GM18520 (cell line): ENCODE measurements at regions not wholly inside any gene's neighbourhood (a gene's known extent, or its start where the extent isn't known, plus 50 kb on each side); places are given as distances from the start of the nearest gene placed in this dataset.

ENCODE experiments used
- ATAC-seq: cut with Tn5 transposase; IDR thresholded peaks from one replicate; pipeline ENCODE4 v1.9.1; 2021; ENCODE audit not compliant: unreplicated experiment

DNA sequence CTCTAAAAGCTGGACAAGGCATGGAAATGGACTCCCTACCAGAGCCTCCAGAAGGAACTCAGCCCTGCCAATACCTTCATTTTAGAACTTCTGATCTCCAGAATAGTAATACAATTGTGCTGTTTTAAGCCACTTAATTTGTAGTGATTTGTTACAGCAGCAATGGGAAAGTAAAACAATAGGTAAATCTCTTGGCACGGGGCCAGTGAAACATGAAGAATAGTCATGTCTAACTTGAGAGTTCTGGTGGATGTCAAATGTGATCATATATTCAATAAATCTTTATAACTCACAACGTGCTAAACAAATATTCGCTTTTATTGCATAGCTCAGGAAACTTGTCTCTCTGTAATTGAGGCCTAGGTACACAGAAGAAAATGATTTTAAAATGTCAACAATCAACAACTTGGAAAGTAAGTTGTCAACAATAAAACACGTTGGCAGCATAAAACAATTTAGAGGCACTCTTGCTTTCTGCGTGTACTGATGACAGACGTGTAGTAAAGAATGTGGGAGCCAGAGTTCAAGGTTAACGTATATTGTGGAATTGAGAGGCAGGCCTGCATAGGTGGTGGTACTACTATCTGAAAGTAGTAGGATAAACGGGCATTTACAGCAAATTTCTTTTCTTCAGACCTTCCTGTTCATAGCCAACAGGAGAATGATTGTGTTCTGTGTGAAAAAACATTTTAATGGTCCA, 140.5 kb upstream of the OPRM1 start:
- no peak for ATAC-seq

DNA sequence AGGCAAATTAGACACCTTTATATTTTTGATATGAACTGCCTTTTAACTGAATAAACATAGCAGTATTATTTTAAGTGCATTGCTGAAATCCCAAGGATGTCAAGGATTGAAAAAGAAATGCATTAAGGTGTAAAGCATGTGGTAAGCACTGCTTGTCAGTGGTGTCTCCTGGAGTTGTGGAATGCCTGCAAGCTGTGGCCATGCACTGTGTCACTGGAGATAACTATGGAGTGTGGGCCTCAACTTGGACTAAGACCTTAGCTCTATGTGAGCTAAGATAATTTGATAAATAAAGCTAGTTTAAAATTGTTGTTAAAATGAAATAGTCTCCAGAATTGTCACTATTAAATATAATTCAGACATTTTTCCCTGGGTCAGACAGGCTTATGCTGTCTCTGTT, 156.6 kb upstream of the OPRM1 start:
- ATAC-seq = no peak

DNA sequence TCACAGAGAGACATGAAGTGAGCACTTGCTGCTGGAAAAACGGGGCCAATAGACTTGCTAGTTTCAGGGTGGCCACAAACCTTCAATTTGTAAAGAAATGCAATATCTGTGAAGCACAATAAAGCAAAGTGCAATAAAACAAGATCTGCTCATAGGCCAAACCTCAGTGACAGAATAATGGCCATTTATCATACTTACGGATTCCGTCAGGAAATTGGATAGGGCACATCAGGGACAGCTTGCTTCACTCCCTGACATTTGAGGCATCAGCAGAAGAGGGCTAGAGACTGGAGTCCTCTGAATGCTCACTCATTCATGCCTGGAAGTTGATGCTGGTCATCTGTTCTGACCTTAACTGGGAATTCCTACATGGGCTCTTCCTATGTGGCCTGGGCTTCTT, 165.5 kb upstream of the OPRM1 start:
- no peak for ATAC-seq

DNA sequence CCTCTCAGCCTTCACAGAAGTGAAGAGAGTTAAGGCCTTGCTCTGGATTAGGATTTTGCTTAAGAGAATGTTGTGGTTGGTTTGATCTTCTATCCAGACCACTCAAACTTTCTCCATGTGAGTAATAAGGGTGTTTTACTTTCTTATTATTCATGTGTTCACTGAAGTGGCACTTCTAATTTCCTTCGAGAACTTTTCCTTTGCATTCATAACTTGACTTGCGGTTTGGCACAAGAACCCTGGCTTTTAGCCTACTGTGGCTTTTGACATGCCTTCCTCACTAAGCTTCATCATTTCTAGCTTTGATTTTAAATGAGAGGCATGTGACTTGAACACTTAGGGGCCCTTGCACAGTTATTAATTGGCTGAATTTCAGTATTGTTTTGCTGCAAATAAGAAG, 166.1 kb upstream of the OPRM1 start:
- ATAC-seq = no peak

DNA sequence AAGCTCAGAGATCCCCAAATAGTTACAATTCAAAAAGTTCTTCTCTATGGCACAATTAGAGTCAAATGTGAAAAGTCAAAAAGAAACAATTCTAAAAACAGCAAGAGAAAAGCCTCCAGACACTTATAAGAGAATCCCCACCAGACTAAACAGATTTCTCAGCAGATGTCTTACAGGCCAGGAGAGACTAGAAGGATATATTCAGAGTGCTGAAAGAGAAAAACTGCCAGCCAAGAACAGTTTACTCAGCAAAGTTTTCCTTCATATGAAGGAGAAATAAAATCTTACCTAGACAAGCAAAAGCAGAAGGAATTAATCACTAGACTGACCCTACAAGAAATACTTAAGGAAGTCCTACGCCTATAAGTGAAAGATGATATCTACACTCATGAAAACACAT, 176.1 kb upstream of the OPRM1 start:
- ATAC-seq = no peak

DNA sequence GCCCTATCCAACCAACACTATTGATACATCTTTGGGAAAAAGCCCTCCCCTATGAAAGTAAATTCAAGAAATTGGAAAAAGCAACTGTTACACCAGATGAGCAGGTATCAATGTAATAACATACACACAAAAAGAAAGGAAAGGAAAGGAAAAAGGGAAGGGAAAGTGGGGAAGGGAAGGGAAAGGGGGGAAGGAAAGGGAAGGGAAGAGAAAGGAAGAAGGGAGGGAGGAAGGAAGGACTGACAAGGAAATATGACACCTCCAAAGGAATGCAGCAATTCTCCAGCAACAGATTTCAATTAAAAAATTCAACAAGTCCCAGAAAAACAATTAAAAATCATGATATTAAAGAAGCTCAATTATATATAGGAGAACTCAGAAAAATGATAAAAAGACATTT, 176.9 kb upstream of the OPRM1 start:
- ATAC-seq = no peak

DNA sequence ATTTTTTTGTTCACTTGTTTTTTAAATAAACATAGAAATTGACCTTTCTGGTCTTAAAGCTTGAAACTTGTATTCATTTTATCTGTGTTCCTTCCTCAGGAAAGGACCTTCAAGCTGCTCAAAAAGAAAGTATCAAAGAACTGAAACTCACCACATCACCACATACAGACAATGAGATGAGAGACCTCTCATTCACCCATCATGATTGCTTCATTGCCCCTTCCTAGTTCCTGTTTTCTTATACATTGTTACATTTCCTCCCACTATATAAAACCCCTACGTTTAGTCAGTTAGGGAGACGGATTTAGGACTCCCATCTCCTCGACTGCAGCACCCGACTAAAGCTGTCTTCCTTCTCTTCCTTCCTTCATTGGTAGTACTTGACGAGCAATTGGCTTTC, 180.5 kb upstream of the OPRM1 start:
- ATAC-seq = no peak

DNA sequence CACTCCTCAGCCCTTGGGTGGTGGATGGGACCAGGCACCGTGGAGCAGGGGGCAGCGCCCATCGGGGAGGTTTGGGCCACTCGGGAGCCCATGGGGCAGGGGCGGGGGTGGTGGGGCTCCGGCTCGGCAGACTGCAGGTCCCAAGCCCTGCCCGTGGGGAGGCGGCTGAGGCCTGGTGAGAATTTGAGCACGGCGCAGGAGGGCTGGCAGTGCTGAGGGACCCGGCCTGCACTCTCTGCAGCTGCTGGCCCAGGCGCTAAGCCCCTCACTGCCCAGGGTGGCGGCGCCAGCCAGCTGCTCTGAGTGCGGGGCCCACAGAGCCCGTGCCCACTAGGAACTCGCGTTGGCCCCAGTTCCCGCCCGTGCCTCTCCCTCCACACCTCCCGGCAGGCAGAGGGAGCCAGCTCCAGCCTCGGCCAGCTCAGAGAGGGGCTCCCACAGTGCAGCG, 182.1 kb upstream of the OPRM1 start:
- no peak for ATAC-seq

DNA sequence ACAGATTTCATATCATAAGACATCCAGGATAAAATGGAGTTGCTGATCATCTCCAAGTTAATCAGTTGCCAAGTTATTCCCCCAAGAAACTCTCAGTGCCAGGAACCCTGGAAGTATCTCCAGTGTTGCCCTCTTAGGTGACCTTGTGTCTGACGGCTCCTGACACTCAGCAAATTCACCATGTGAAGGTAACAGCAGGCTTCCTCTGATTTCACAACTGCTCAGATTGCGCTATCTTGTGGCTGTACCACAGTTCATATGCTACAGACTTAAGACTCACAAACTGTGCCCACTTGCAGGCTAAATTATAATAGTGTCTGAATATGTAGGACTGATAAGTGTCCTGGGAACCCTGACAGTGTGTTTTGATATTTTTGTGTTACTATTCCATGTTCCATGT, 186.6 kb upstream of the OPRM1 start:
- no peak for ATAC-seq

DNA sequence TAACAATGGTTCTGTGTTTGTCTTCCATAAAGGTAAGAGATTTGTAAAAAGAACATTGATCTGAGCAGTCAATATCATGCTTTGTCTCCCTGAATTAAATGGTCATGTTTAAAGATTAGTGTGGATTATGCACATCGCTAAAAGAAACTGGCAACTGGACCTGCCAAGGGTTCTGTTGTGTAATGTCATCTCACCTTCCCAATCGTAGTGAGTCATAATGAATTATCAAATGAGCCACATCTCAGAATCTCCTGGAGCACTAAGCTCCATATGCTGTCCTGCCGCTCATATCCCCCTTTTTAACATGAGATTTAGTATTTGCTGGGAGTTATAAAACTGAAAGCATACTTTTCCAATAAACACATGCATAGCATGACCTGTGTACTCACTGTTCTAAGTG, 187.0 kb upstream of the OPRM1 start:
- ATAC-seq = no peak

DNA sequence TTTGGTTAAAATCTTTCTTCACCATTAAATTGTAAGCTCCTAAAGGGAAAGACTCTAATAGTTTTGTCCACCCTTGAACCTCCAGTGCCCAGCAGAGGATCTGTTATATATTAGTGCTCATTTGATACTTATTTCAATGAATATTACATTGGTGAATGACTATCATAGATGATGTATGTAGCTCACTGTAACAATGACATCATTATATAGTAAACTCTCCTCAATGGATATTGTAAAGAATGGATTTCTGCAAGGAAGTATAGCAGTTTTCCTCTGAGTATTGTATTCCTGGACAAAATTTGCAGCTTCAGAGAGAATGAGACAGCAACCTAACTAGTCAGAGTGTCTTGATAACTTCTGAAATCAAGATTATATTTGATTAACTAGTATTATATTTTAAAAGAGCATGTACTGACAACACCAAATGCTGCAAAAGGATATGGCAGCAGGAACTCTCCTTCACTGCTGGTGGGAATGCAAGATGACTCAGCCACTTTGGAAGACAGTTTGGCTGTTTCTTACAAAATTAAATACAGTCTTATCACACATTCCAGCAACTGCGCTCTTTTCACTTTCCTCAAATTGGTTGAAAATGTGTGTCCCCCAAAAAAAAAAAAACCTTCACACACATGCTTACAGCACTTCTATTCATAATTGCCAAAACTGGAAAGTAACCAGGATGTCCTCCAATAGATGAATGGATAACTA, 189.8 kb upstream of the OPRM1 start:
- ATAC-seq = no peak

DNA sequence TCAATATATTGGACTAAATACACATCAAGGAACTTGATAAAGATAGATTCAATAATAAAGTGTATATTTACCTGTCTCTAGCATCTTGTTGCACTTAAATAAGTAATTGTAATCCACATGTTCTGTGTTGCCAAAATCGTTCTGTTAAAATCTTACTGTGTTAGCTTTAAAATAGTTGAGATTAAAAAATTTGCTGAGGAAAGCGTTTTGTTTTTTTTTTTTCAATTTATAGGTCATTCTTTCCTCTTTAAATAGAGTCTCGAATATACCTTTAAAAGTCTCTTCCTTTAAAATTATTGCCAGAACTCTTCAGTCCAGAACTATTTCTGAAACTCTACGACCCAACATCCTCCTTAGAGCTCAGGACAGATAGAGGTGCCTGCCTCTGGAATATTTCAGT, 195.6 kb upstream of the OPRM1 start:
- no peak for ATAC-seq

DNA sequence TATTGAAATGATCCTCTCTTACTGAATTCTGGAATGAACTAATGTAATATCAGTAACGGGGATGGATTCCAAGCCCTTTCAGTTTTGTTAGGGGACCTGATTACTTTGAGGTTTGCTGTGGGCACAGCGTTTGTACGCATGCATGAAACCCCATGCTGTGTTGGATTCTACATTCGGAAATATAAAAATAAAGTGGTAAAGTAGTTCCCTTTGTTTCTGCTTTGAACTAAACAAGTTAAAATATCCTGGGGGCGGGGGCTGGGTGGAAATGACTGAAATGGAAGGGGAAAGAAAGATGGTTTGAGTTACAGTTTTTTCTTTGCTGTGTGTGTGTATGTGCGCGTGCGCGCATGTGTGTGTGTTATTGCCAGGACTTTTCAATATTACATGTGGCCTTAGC, 196.5 kb upstream of the OPRM1 start:
- no peak for ATAC-seq

DNA sequence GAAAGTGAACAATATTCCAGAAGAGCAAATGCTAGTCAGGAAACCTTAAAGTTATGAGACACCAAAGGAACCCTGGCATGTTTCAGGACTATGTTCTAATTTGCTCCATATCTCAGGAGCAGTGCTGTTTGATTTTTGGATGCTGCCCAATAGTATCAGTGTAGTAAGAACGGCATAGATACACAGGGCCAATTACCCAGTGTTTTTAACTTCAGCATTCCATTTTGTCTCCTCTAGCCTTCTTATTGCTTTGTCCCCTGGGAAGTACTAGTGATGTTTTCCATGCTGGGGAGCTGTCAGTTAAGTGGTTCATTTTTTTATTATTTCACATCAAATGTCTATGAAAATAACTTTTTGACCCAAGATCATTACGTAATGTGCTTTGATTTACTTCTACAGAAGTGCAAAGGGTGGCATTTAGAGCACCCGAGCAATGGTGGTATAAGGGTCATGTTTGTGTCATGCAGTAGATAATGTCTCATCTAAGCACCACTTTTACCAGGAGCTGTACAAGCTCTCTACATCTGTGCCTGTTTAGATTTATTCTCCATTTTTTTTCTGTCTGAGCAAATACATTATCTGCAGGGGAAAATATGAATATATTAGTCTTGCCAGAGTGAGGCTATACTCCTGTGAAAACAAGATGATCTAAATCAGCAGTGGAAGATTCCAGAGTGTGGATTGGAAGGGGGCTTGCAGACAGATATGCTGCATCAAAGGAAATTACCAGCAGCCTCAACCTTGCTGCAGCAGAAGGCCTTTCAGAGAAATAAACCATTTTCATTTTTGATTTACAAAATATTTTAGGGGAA, 198.8 kb upstream of the OPRM1 start:
- no peak for ATAC-seq

DNA sequence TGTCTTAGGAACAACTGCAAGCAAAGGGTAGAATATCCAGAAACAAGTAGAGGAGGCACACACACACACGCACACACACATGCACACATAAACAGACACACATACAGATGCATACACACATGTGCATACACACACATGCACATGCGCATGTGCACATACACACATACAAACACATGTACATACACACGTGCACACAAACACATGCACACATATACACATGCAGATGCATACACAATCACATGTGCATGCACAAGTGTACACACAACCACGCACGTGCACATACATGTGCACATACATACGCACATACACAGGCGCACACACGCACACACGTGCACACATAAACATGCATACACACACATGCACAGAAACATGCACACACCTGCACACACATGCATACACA, 206.5 kb upstream of the OPRM1 start:
- no peak for ATAC-seq

DNA sequence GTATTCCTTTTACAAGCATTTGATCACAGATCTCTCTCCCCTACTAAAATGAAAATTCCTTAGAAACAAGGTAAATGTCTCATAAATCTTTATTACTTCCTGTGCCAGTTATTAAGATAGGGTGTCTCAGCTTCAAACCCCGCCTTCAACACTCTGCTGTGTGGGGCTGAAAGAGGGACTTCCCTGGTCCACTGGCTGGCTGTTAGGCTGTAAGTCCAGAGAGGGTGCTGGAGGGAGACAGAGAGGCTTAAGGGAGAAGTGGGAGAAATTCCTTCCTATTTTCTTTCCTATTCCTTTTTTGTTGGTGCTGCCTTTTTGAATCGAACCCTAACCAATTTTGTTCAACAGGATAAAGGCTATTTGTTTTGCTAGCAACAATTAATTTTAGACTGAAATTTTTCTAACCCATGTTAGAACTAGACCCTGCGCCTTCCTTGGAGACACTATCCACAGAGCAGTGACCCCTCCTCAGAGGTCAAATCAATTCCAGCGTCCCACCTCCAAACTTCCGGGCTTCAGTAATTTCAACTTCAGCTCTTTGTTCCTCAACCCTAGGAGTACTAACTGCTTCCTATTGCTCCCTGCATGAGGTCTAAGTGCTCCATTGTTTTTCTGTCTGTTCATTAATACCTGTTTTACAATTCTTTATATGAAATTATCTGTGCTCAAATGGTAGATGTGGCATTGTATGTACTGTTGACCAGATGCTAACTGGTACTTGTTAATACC, 207.5 kb upstream of the OPRM1 start:
- no peak for ATAC-seq

DNA sequence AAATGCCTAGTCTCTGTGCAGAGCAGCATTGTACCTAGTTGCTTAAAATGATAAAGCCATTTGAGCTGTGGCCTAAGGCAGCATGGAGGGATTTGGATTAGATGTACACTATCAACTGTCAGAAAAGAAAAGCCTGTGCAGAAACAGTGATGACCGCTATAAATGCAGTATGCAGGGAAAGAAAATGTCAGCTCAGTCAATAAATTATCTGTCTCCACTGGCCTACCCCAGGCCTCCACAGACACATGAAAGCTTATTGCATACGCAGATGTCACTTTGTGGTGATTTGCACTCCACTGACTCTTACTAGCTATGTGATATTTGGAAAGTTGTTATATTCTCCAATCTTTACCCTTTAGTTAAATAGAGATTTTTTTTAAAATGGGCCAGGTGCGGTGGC, 221.9 kb upstream of the OPRM1 start:
- ATAC-seq = no peak

DNA sequence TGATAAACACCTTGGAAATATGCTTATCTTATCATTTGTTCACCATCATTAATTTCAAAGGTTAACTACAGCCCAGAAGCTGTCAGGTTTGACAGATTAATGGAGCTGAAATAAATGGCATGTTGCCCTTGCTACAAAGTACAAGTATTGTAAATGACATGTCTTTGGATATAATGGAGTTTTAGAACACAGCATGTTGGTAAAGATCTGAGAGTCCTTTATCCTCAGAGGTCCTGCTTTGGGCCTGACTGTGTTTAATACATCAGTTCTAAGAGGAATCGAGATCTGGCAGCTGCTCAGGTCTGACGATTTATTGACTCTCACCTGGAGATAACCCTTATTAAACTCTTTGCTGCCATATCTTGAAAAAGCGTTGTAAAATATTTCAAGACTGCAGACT, 222.7 kb upstream of the OPRM1 start:
- no peak for ATAC-seq

DNA sequence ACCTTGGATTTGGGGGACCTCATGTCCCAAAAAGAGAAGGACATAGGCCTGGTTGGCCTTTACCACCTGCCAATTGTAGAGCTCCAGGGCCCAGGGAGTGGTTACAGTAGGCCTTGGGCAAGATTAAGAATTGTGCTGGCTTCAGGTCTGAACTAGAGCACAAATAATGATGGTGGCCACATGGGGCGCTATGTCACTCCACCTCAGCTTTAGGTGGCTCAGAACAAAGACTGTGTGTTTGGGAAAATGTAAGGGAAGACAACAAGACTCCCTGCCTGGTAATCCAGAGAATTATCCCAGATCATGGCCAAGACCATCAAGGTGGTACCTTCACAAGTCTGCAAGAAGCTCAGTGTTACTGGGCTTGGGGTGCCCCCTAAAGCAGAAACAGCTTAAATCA, 224.9 kb upstream of the OPRM1 start:
- ATAC-seq = no peak

DNA sequence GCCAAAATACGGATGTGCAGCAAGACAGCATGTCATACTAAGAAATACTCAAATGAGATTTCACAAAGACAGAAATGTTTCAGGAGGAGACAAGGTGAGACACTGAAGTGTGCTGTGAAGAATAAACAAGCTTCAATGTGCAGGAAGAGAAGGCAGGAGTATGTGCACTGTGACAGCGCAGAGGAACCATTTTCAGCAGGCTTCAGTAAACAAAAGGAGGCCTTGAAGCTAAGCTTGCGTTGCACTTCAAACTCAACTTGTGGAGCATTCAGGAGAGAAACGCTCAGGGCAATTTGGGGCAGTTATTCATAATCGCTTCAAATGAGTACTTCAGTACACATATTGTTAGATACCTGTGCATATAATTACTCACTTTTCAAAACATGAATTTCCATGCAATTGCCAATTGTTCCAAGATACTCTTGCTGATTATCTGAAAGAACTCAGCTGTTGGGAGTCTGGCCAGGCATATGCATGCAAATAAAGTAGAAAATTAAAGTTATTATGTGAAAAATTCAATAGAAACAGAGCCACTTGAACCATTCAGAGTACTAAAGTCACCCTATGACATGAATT, 234.2 kb upstream of the OPRM1 start:
- no peak for ATAC-seq

DNA sequence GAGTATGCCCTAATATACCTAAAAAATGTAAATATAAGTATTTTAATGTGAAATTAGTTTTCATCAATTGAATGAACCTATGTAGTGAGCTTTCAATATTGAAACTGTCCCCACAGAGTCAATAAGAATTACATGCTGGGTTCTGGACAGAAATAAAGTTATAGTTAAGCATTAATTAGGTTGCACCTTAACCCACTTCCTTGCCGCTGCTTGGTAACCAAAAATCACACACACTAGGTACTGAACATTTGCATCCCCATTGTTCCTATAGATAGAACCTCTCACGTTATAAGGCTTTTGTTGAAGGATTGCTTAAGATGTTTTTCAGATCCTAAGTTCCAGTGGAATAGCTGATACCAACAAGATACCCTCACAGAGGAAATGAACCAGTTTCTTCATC, 237.1 kb upstream of the OPRM1 start:
- no peak for ATAC-seq
